CD1c-positive myeloid dendritic cell (primary cell): ENCODE measurements at regions not wholly inside any gene's neighbourhood (a gene's known extent, or its start where the extent isn't known, plus 50 kb on each side); places are given as distances from the start of the nearest gene placed in this dataset.
"Not testable (repeated sequence)": the region's sequence is repeated elsewhere in the genome, so short reads cannot be mapped to it uniquely, and the experiment has no call there.

Experiments used
- DNase-seq: peaks from one replicate; pipeline ENCODE4 v3.0.0-alpha.2; 2016; ENCODE audit errors: extremely low spot score

- no peak for DNase-seq
Measured at GRCh38 chr10:131579251-131580071, 267.9 kb upstream of the TCERG1L start.

DNA sequence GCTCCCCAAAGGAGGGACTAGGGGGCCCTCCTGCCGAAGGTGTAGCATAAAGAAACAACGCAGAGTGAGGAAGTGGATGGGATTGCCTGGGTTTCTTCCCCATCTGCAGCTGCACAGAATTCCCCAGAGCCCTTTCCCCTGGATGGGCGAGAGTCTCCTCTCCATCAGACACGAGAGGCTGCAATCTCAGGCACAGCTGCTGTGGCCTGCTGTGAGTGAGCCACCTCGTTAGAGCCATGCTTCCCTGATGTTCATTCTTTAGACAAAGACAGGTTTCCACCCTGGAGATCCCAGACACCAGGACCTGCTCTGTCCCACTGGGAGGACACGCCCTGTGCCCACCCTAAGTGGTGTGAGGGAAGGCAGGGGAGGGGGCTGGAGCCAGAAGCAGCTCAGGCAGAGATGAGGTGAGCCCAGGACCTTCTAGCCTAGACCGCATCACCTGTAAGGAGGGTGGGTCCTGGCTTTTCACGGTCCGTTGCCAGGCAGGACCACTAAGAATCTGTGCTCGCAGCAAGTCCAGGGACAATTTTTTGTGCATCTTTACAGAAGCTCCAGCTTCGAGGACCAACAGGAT lies 268.6 kb upstream of the TCERG1L start:
- DNase-seq: no peak

- no peak for DNase-seq
Measured at GRCh38 chr10:131580674-131581073, 269.2 kb upstream of the TCERG1L start.

DNA sequence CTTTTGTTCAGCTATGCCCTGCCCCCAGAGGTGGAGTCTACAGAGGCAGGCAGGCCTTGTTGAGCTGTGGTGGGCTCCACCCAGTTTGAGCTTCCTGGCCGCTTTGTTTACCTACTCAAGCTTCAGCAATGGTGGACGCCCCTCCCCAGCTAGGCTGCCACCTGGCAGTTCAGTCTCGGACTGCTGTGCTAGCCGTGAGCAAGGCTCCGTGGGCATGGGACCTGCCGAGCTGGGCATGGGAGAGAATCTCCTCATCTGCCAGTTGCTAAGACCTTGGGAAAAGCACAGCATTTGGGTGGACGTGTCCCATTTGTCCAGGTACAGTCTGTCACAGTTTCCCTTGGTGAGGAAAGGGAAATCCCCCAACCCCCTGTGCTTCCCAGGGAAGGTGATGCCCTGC lies 270.0 kb upstream of the TCERG1L start:
- DNase-seq: not testable (repeated sequence)

GRCh38 chr10:131584287-131584686 lies 272.8 kb upstream of the TCERG1L start:
- no peak for DNase-seq

GRCh38 chr10:131585761-131586160 lies 274.2 kb upstream of the TCERG1L start:
- no peak for DNase-seq

DNA sequence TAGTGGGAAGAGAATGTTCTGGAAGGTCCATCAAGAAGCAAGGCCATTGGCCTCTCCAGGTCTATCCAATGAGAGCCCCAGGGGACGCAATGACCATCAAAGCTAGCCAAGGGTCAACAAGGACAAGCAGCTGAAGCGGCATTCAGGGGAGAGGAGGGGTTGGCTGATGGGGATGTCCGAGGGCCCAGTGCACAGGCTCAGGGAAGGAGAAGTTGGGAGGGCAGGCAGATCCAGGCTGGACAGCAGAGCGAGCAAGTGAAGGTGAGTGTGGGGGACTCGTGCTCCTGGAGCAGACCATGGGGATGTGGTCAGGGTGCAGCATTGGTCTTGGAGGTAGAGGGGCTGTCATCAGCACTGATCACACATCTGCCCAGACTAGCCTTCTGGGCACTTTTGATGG lies 275.4 kb upstream of the TCERG1L start:
- no peak for DNase-seq

GRCh38 chr10:131587976-131588680 lies 276.6 kb upstream of the TCERG1L start:
- no peak for DNase-seq

- no peak for DNase-seq
Measured at GRCh38 chr10:131588704-131589220, 277.2 kb upstream of the TCERG1L start.

DNA sequence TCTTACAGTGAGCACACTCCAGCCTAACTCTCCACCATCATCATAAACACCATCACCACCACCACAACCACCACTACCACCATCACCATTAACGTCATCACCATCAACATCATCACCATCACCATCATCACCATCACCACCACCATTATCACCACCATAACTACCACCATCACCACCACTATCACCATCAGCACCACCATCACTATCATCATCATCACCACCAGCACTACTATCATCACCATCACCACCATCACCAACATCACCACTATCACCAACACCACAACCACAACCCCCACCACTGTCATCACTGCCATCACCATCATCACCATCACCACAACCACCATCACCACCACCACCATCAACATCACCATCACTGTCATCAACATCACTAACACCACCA lies 279.0 kb upstream of the TCERG1L start:
- DNase-seq: no peak

DNA sequence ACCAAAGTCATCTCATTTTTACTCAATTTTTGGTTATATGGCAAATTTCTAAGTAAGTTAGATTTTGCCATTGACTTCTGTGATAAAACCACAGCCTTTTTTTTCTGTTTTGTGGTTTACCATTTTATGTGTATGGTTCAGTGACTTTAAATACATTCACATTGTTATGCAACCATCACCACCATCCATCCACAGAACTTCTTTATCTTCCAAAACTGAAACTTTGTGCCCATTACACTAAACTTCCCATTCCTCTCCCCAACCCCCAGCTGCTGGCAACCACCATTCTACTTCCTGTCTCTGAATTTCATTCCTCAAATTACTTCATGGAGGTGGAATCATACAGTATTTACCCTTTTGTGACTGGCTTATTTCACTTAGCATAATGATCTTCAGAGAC lies 280.4 kb upstream of the TCERG1L start:
- no peak for DNase-seq

DNA sequence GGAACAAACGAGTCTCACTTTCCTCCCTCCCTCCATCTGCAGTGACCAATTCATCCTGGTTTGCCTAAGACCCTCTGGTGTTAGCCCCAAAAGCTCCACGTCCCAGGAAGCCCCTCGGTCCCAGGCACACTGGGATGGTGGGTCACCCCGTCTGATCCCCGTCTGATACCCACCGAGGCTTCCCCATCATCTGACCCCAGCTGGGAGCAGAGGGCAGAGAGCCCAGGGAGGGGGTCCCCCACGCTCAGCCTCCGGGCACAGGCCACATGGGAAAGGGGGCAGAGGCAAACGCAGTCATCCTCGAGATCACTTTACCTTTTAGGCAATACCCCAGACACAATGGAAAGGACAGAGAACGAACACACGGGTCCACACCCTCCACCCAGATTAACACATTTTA lies 291.6 kb upstream of the PPP2R2D start:
- no peak for DNase-seq

GRCh38 chr10:131615150-131615549 lies 285.7 kb upstream of the PPP2R2D start:
- no peak for DNase-seq

- DNase-seq: no peak
Measured at GRCh38 chr10:131616040-131616439, 284.8 kb upstream of the PPP2R2D start.

DNA sequence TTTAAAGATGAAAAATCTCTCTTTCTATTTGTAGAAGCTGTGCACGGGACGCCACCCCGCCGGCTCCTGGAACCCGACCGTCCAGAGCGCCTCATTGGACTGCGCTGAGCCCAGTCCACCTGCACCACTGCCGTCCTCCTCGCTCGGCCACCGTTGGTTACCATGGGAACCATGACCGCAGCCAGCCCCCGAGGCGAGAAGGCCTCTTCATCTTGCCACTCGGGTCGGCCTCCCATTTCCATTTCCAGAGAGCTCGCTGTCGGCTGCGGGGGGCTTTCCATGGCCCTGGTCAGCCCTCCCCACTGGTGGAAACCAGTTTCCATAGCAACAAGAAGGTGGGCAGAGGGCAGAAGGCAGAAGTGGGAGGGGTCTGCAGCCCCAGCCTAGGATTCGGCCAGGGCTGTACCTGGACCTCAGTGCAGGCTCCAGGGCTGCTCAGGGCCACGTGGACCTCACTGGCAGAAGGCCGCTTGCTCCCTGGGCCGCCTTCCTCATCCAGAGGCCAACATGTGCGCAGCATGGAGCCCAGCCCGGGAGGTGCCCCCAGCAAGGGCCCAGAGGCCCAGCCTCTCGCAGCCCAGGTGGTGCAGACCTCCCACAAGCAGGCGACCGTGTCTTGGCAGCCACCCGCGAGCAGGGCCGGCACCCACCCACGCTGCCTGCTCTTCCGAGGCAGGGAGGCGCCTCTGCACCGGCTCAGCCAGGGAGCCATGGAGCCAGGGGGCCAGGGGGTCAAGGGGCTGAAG lies 283.5 kb upstream of the PPP2R2D start:
- no peak for DNase-seq

GRCh38 chr10:131618587-131619267 lies 282.1 kb upstream of the PPP2R2D start:
- no peak for DNase-seq

- DNase-seq: no peak
Measured at GRCh38 chr10:131620314-131620713, 280.5 kb upstream of the PPP2R2D start.

- no peak for DNase-seq
Measured at GRCh38 chr10:131620904-131621303, 279.9 kb upstream of the PPP2R2D start.

DNA sequence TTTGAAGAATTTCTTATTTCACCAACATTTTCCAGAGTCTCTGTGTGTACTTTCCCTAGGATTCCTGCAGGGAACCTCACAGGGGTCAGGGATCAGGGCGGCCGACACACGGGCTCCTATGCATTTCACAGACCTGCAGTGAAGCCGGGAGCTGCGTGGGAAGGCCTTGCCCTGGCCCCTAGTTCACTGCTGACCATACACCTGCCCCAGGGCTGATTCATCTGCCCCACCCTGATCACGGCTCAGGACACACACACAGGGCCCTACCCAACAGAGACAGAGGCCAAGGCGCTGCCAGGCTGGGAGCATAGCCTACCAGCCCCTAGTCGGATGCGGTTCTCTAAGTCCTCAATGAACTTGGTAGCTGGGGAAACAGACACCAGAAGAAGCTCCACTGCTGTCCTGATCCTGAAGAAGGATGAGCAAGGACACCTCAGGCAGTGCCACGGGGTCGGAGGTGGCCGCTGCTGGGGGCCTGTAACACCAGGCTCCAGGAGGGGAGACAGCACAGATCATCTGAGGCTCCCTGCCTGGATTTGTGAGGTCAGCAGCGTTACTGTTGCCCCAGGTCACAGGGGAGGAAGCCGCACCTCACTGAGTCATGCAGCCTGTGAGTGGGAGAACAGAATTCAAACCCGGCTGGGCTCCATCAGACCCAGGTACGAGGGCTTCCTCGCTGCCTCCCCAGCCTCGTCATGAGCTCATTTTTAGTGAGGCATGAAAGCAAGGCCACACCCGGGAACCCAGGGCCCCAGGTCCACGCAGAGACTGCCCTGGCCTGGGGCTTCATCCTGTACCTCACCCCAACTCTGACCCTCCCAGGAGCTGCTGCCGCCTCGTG lies 278.8 kb upstream of the PPP2R2D start:
- no peak for DNase-seq

- no peak for DNase-seq
Measured at GRCh38 chr10:131625041-131625440, 275.8 kb upstream of the PPP2R2D start.
